ENCODE measurements at regions not wholly inside any gene's neighbourhood (a gene's known extent, or its start where the extent isn't known, plus 50 kb on each side); places are given as distances from the start of the nearest gene placed in this dataset.

GRCh38 chr16:72666267-72666666 is 381.7 kb downstream of the ZFHX3 start:
- TF ChIP-seq CTCF (IDR thresholded peaks at IDR 0.05) (no peak), POLR2AphosphoS5 (IDR thresholded peaks at IDR 0.05) (no peak), POLR2A (IDR thresholded peaks at IDR 0.05) (no peak)
